ENCODE measurements at regions not wholly inside any gene's neighbourhood (a gene's known extent, or its start where the extent isn't known, plus 50 kb on each side); places are given as distances from the start of the nearest gene placed in this dataset.

- TF ChIP-seq POLR2AphosphoS5 (IDR thresholded peaks at IDR 0.05): no peak
- TF ChIP-seq EZH2 (IDR thresholded peaks at IDR 0.05; ENCODE audit: borderline replicate concordance, insufficient read depth, low read length, poor library complexity, severe bottlenecking): no peak
- TF ChIP-seq MXI1 (conservative IDR thresholded peaks at IDR 0.05; ENCODE audit: poor library complexity, severe bottlenecking): no peak
- TF ChIP-seq CTCF (IDR thresholded peaks at IDR 0.05; ENCODE audit: poor library complexity, severe bottlenecking): no peak
- TF ChIP-seq TAF1 (IDR thresholded peaks at IDR 0.05; ENCODE audit: low read depth): no peak
- no peak for TF ChIP-seq SMC3 (conservative IDR thresholded peaks at IDR 0.05; ENCODE audit: poor library complexity)
- no peak for TF ChIP-seq RAD21 (conservative IDR thresholded peaks at IDR 0.05)
Measured at GRCh38 chr16:72429671-72430081, 257.7 kb upstream of the PMFBP1 start.
